DND-41 (cell line): ENCODE measurements at regions not wholly inside any gene's neighbourhood (a gene's known extent, or its start where the extent isn't known, plus 50 kb on each side); places are given as distances from the start of the nearest gene placed in this dataset.

Experiments
- ATAC-seq: fragments of 200-7000 bp; cut with Tn5 transposase; 3 replicates; pipeline ENCODE4 v1.9.1; 2021; ENCODE audit warnings: low read depth; ENCODE audit not compliant: insufficient read depth
- DNase-seq: peaks from one replicate; pipeline ENCODE4 v3.0.0-alpha.2; 2020
- H2AFZ ChIP-seq: 2 replicates; pipeline ENCODE4 v1.6.0; 2012; ENCODE audit warnings: low read depth, low read length
- H3K27ac ChIP-seq: 2 replicates; pipeline ENCODE4 v1.5.1; 2012; ENCODE audit warnings: low read length, inconsistent platforms
- H3K27me3 ChIP-seq: fragments of 200-600 bp; sonication (generic); 2 replicates; pipeline ENCODE4 v1.6.0; 2012; ENCODE audit warnings: low read length, mild to moderate bottlenecking, inconsistent platforms; ENCODE audit not compliant: insufficient read depth, poor library complexity
- H3K36me3 ChIP-seq: 2 replicates; pipeline ENCODE4 v1.5.1; 2012; ENCODE audit warnings: low read length, inconsistent platforms; ENCODE audit not compliant: insufficient read depth
- H3K4me1 ChIP-seq: 2 replicates; pipeline ENCODE4 v1.5.1; 2012; ENCODE audit warnings: mild to moderate bottlenecking, low read length; ENCODE audit not compliant: insufficient read depth
- H3K4me2 ChIP-seq: 2 replicates; pipeline ENCODE4 v1.6.0; 2012; ENCODE audit warnings: mild to moderate bottlenecking, moderate library complexity, low read length, inconsistent platforms; ENCODE audit not compliant: insufficient read depth
- H3K4me3 ChIP-seq, 2 experiments: fragments of 200-600 bp in 1 of 2; shearing (Covaris generic) in 1 of 2; 2 replicates each; pipeline ENCODE4 v1.5.1; 2012 to 2016; ENCODE audit warnings: inconsistent platforms in 2 of 2, low read length in 2 of 2, mild to moderate bottlenecking in 2 of 2, low read depth in 1 of 2, moderate library complexity in 1 of 2
- H3K79me2 ChIP-seq: 2 replicates; pipeline ENCODE4 v1.6.0; 2012; ENCODE audit warnings: low read length, inconsistent platforms; ENCODE audit not compliant: insufficient read depth
- H3K9ac ChIP-seq: 2 replicates; pipeline ENCODE4 v1.6.0; 2012; ENCODE audit warnings: low read depth, mild to moderate bottlenecking, inconsistent platforms, low read length, moderate library complexity
- H3K9me3 ChIP-seq: 2 replicates; pipeline ENCODE4 v1.5.1; 2012; ENCODE audit warnings: low read length, moderate library complexity, mild to moderate bottlenecking, inconsistent platforms; ENCODE audit not compliant: insufficient read depth, severe bottlenecking
- H4K20me1 ChIP-seq: 2 replicates; pipeline ENCODE4 v1.6.0; 2012; ENCODE audit warnings: low read length; ENCODE audit not compliant: insufficient read depth
- EZH2 ChIP-seq: IDR thresholded peaks from 3 replicates; pipeline ENCODE4 v1.6.1; 2012; ENCODE audit warnings: borderline replicate concordance, low read depth, mild to moderate bottlenecking, moderate library complexity, low read length, inconsistent platforms; ENCODE audit not compliant: severe bottlenecking
- TF ChIP-seq, protein P1 (sequence below): IDR thresholded peaks from 2 replicates; pipeline ENCODE4 v1.5.1; 2012; ENCODE audit warnings: borderline replicate concordance, low read length, moderate library complexity, mild to moderate bottlenecking; ENCODE audit not compliant: poor library complexity, severe bottlenecking; ENCODE audit errors: extremely low read depth

DNA sequence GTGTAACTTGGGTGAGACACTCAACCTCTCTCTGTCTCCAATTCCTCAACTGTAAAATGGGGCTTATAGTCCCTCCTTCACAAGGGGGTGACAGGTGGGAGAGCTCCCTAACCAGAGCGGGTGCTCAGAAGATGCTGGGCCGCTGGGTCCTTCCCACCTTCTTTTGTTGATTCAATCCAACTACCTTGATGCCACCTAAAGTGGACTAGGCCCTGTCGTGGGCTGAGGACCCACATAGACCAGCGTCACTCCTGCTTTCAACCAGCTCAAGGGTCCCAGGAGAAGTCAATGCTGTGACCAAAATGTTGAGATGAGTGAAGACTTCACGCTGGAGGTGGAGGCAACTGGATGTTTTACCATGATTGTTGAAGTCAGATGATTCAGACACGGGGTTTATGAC is 72.7 kb upstream of the WNT11 start:
- TF ChIP-seq, protein P1, sequence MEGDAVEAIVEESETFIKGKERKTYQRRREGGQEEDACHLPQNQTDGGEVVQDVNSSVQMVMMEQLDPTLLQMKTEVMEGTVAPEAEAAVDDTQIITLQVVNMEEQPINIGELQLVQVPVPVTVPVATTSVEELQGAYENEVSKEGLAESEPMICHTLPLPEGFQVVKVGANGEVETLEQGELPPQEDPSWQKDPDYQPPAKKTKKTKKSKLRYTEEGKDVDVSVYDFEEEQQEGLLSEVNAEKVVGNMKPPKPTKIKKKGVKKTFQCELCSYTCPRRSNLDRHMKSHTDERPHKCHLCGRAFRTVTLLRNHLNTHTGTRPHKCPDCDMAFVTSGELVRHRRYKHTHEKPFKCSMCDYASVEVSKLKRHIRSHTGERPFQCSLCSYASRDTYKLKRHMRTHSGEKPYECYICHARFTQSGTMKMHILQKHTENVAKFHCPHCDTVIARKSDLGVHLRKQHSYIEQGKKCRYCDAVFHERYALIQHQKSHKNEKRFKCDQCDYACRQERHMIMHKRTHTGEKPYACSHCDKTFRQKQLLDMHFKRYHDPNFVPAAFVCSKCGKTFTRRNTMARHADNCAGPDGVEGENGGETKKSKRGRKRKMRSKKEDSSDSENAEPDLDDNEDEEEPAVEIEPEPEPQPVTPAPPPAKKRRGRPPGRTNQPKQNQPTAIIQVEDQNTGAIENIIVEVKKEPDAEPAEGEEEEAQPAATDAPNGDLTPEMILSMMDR, result no peak
- Histone ChIP-seq H3K27me3 (no peaks in the 10 kb centered on the region), H3K4me2 (no peak overlapping the region), H3K4me3 (no peak overlapping the region), H3K4me1 (no peaks in the 10 kb centered on the region), H3K36me3 (no peaks in the 10 kb centered on the region), H2AFZ (no peak overlapping the region), H3K79me2 (no peaks in the 10 kb centered on the region), H4K20me1 (no peaks in the 10 kb centered on the region), H3K27ac (no peak overlapping the region), H3K9me3 (peaks cover 3% of the 10 kb centered on the region), H3K9ac (no peak overlapping the region)
- ATAC-seq (no peak), DNase-seq (no peak)

DNA sequence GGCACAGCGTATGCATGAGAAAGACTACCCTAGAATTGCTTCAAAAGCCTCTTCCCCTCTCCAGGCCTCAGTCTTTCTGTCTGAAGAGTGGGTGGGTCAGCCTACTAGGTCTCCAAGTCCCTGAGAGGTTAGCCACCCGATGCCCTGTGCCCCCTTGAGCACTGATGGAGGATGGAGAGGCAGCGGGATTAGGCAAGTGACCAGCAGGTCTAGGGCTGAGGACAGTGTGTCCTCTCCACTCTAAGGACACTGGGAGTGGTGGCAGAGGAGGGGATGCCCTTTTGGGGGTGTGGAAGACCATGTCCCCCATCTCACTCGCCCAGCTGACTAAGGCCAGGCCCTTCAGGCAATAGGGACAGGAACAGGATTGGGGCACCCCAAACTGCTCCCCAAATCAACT is 72.2 kb upstream of the WNT11 start:
- Histone ChIP-seq H3K4me3 (no peak overlapping the region), H2AFZ (no peak overlapping the region), H4K20me1 (no peaks in the 10 kb centered on the region), H3K4me1 (no peaks in the 10 kb centered on the region), H3K27ac (no peak overlapping the region), H3K79me2 (no peaks in the 10 kb centered on the region), H3K4me2 (no peak overlapping the region), H3K36me3 (no peaks in the 10 kb centered on the region), H3K9ac (no peak overlapping the region), H3K9me3 (peaks cover 6% of the 10 kb centered on the region), H3K27me3 (no peaks in the 10 kb centered on the region)
- DNase-seq, result no peak
- ATAC-seq, result no peak
- no peak for TF ChIP-seq EZH2
- TF ChIP-seq, protein P1, result no peak

DNA sequence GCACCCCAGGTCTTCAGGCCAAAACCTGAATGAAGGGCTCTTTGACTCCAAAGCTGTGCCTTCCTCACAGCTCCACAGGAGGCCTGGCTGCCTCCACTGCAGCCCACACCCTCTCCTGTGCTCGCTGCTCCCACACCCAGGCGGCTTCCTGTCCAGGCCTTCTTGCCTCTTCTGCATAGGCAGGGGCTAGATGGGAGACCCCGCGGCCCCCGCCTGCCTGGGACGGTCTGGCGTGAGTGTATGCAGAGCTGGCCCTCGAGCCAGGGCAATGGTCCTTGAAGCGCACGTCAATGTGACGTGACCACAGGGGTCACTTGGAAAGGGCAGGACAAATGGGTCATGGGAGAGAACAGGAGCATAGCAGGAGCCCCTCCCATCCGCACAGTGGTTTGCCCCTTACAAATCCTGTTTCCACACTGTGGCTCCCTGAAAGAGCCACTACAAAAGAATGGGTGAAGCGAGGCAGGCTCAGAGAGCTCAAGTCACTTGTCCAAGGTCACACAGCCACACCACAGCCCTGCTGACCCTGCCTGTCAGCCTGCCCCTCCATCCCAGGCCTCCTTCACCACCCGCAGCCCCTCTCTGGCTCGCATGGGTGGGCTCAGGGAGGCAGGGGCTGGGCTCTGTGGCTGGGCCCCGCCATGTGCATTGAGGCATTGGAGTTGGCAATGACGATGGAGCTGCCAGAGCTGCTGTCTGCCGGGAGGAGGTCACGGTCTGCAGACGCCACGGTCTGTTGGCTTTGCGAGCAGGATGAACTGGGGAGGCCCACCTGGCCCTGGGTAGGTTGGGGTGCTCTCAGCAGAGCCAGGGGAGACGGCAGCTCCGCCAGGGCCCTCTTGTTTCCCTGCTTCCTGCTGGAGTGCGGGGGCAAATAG is 71.2 kb upstream of the WNT11 start:
- H4K20me1 ChIP-seq, result no peaks in the 10 kb centered on the region
- TF ChIP-seq EZH2, result no peak
- TF ChIP-seq, protein P1, result no peak
- H3K4me3 ChIP-seq, result no peak overlapping the region
- no peaks in the 10 kb centered on the region for H3K27me3 ChIP-seq
- no peaks in the 10 kb centered on the region for H3K4me1 ChIP-seq
- H3K79me2 ChIP-seq, result no peaks in the 10 kb centered on the region
- ATAC-seq, result no peak
- DNase-seq, result no peak
- no peak overlapping the region for H3K4me2 ChIP-seq
- no peaks in the 10 kb centered on the region for H3K36me3 ChIP-seq
- peaks cover 6% of the 10 kb centered on the region for H3K9me3 ChIP-seq
- no peak overlapping the region for H3K9ac ChIP-seq
- H2AFZ ChIP-seq, result no peak overlapping the region
- no peak overlapping the region for H3K27ac ChIP-seq
